Epithelial cell of proximal tubule (primary cell): ENCODE measurements at regions not wholly inside any gene's neighbourhood (a gene's known extent, or its start where the extent isn't known, plus 50 kb on each side); places are given as distances from the start of the nearest gene placed in this dataset.

Experiments
- DNase-seq: peaks from one replicate; pipeline ENCODE4 v3.0.0-alpha.2; 2011; ENCODE audit warnings: low read depth
- H3K4me3 ChIP-seq: 2 replicates; pipeline ENCODE4 v1.5.1; 2011; ENCODE audit warnings: low read depth, mild to moderate bottlenecking, low read length
- TF ChIP-seq, protein P1 (sequence below): conservative IDR thresholded peaks from 2 replicates; pipeline ENCODE4 v1.5.1; 2012; ENCODE audit warnings: low read depth, mild to moderate bottlenecking, low read length

DNA sequence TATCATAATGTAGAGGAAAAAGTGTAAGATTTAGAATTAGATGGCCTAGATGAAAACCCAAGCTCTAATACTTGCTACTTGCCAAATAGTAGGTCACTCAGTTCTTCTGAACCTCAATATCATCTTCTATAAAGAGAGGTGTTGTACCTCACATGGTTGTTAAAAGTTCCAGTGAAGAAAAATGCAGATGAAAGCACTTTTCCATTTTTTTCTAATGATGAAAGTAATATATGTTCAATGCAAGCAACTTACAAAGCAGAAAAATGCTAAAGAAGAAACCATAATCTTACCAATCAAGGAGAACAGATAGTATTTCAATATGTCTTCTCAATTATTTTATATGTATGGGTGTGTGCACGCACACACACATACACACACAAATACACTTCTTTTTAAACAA is 52.7 kb upstream of the TMEM17 start:
- H3K4me3 ChIP-seq, result no peak overlapping the region
- TF ChIP-seq, protein P1, sequence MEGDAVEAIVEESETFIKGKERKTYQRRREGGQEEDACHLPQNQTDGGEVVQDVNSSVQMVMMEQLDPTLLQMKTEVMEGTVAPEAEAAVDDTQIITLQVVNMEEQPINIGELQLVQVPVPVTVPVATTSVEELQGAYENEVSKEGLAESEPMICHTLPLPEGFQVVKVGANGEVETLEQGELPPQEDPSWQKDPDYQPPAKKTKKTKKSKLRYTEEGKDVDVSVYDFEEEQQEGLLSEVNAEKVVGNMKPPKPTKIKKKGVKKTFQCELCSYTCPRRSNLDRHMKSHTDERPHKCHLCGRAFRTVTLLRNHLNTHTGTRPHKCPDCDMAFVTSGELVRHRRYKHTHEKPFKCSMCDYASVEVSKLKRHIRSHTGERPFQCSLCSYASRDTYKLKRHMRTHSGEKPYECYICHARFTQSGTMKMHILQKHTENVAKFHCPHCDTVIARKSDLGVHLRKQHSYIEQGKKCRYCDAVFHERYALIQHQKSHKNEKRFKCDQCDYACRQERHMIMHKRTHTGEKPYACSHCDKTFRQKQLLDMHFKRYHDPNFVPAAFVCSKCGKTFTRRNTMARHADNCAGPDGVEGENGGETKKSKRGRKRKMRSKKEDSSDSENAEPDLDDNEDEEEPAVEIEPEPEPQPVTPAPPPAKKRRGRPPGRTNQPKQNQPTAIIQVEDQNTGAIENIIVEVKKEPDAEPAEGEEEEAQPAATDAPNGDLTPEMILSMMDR, result no peak
- no peak for DNase-seq

DNA sequence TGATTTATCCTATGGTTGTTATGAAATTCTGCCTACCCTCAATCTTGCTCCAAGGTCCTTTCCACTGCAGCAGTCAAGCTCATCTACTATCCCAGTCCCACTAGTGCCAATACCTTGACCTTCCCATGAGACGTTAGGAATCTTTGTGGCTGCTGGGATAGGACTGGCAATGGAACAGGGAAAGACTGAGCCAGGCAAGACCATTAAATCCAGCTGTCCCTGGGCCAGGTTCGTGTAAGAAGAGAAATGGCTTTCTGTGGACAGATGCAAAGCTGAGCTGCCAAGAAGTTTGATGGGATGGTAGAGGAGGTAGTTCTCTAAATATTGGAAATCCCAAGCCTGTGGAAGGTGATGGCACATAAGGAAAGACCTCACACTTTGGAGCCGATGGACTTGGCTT is 50.1 kb upstream of the TMEM17 start:
- no peak for DNase-seq
- TF ChIP-seq, protein P1, result no peak
- H3K4me3 ChIP-seq, result no peak overlapping the region
